Skin epidermis (tissue), 12 donors: ENCODE measurements at regions not wholly inside any gene's neighbourhood (a gene's known extent, or its start where the extent isn't known, plus 50 kb on each side); places are given as distances from the start of the nearest gene placed in this dataset.

ENCODE experiments used
- H3K27ac ChIP-seq, 21 experiments: fragments of 200-600 bp; sonication (generic) in 11 of 21; one replicate each; pipeline ENCODE4 v1.5.0; 2020; ENCODE audit warnings: mild to moderate bottlenecking in 3 of 21, inconsistent platforms in 2 of 21, moderate library complexity in 2 of 21
- H3K4me3 ChIP-seq, 7 experiments: fragments of 200-600 bp; sonication (generic) in 2 of 7; one replicate each; pipeline ENCODE4 v1.5.0; 2020; ENCODE audit warnings: inconsistent platforms in 2 of 7, mild to moderate bottlenecking in 2 of 7, moderate library complexity in 1 of 7

- Histone ChIP-seq H3K27ac (no peak overlapping the region), H3K4me3 (no peak overlapping the region)
Observed at GRCh38 chr16:86418981-86419380, 91.3 kb upstream of the FOXF1 start.

GRCh38 chr16:86419518-86419917 lies 90.8 kb upstream of the FOXF1 start:
- Histone ChIP-seq H3K4me3 (no peak overlapping the region), H3K27ac (no peak overlapping the region)

GRCh38 chr16:86421995-86422394 lies 88.3 kb upstream of the FOXF1 start:
- H3K27ac ChIP-seq = no peak overlapping the region
- no peak overlapping the region for H3K4me3 ChIP-seq

GRCh38 chr16:86424398-86424797 lies 85.9 kb upstream of the FOXF1 start:
- Histone ChIP-seq H3K27ac (no peak overlapping the region), H3K4me3 (no peak overlapping the region)

GRCh38 chr16:86424985-86425384 lies 85.3 kb upstream of the FOXF1 start:
- Histone ChIP-seq H3K4me3 (no peak overlapping the region), H3K27ac (no peak overlapping the region)

- Histone ChIP-seq H3K27ac (no peak overlapping the region), H3K4me3 (no peak overlapping the region)
Observed at GRCh38 chr16:86426063-86426642, 84.2 kb upstream of the FOXF1 start.

GRCh38 chr16:86427433-86427851 lies 82.9 kb upstream of the FOXF1 start:
- Histone ChIP-seq H3K27ac (no peak overlapping the region), H3K4me3 (no peak overlapping the region)

GRCh38 chr16:86428729-86429517 lies 81.4 kb upstream of the FOXF1 start:
- H3K4me3 ChIP-seq = no peak overlapping the region
- H3K27ac ChIP-seq = no peak overlapping the region

GRCh38 chr16:86429663-86430062 lies 80.7 kb upstream of the FOXF1 start:
- no peak overlapping the region for H3K27ac ChIP-seq
- H3K4me3 ChIP-seq = no peak overlapping the region

GRCh38 chr16:86430814-86431213 lies 79.5 kb upstream of the FOXF1 start:
- H3K27ac ChIP-seq = no peak overlapping the region
- no peak overlapping the region for H3K4me3 ChIP-seq

GRCh38 chr16:86431540-86431939 lies 78.8 kb upstream of the FOXF1 start:
- no peak overlapping the region for H3K27ac ChIP-seq
- H3K4me3 ChIP-seq = no peak overlapping the region

GRCh38 chr16:86432048-86432447 lies 78.3 kb upstream of the FOXF1 start:
- no peak overlapping the region for H3K27ac ChIP-seq

GRCh38 chr16:86432691-86433090 lies 77.6 kb upstream of the FOXF1 start:
- Histone ChIP-seq H3K27ac (no peak overlapping the region), H3K4me3 (no peak overlapping the region)

More at GRCh38 chr16:86432048-86432447, 78.3 kb upstream of the FOXF1 start:
- H3K4me3 ChIP-seq = no peak overlapping the region

- no peak overlapping the region for H3K27ac ChIP-seq
- H3K4me3 ChIP-seq = no peak overlapping the region
Observed at GRCh38 chr16:86436466-86437185, 73.7 kb upstream of the FOXF1 start.

GRCh38 chr16:86437348-86437747 lies 73.0 kb upstream of the FOXF1 start:
- H3K4me3 ChIP-seq = no peak overlapping the region
- H3K27ac ChIP-seq = no peak overlapping the region

- Histone ChIP-seq H3K27ac (no peak overlapping the region), H3K4me3 (no peak overlapping the region)
Observed at GRCh38 chr16:86442703-86443102, 67.6 kb upstream of the FOXF1 start.

GRCh38 chr16:86443508-86444147 lies 66.7 kb upstream of the FOXF1 start:
- Histone ChIP-seq H3K4me3 (no peak overlapping the region), H3K27ac (no peak overlapping the region)

GRCh38 chr16:86444261-86444660 lies 66.1 kb upstream of the FOXF1 start:
- no peak overlapping the region for H3K4me3 ChIP-seq
- no peak overlapping the region for H3K27ac ChIP-seq

GRCh38 chr16:86444661-86445060 lies 65.7 kb upstream of the FOXF1 start:
- Histone ChIP-seq H3K27ac (no peak overlapping the region), H3K4me3 (no peak overlapping the region)

- no peak overlapping the region for H3K27ac ChIP-seq
Observed at GRCh38 chr16:86446279-86446678, 64.0 kb upstream of the FOXF1 start.

GRCh38 chr16:86447228-86447627 lies 63.1 kb upstream of the FOXF1 start:
- Histone ChIP-seq H3K27ac (no peak overlapping the region), H3K4me3 (no peak overlapping the region)

More at GRCh38 chr16:86446279-86446678, 64.0 kb upstream of the FOXF1 start:
- no peak overlapping the region for H3K4me3 ChIP-seq
